LNCAP (cell line): ENCODE measurements at regions not wholly inside any gene's neighbourhood (a gene's known extent, or its start where the extent isn't known, plus 50 kb on each side); places are given as distances from the start of the nearest gene placed in this dataset.

Experiments used
- TF ChIP-seq, protein P1 (sequence below): fragments of 450-650 bp; IDR thresholded peaks from 2 replicates; pipeline ENCODE4 v1.5.1; 2017; ENCODE audit warnings: mild to moderate bottlenecking

DNA sequence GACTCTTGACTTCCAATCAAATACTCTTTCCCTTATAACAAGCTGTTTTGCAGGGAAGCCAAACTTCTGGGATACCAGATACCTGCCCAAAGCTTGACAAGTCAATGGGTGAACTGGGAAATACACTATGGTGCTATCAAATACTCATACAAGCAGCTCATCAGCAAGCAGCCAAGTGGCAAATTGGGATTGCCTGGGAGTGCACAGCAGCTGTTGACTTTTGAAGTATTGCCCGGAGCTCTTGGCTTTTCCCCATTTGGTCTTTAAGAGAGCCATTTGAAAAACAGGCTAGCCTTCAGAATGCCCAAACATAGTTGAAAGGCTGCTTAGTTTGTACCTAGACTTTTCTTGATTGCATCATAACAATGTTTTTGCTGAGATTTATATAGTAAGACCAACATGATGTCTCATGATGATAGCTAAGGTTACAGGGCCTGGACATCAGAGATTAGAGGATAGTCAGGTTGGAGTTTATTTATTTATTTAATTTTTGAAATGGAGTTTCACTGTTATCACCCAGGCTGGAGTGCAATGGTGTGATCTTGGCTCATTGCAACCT is 210.1 kb upstream of the ZNF608 start:
- TF ChIP-seq, protein P1, sequence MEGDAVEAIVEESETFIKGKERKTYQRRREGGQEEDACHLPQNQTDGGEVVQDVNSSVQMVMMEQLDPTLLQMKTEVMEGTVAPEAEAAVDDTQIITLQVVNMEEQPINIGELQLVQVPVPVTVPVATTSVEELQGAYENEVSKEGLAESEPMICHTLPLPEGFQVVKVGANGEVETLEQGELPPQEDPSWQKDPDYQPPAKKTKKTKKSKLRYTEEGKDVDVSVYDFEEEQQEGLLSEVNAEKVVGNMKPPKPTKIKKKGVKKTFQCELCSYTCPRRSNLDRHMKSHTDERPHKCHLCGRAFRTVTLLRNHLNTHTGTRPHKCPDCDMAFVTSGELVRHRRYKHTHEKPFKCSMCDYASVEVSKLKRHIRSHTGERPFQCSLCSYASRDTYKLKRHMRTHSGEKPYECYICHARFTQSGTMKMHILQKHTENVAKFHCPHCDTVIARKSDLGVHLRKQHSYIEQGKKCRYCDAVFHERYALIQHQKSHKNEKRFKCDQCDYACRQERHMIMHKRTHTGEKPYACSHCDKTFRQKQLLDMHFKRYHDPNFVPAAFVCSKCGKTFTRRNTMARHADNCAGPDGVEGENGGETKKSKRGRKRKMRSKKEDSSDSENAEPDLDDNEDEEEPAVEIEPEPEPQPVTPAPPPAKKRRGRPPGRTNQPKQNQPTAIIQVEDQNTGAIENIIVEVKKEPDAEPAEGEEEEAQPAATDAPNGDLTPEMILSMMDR = no peak

GRCh38 chr5:124957063-124957462 is 210.6 kb upstream of the ZNF608 start:
- TF ChIP-seq, protein P1 = no peak

DNA sequence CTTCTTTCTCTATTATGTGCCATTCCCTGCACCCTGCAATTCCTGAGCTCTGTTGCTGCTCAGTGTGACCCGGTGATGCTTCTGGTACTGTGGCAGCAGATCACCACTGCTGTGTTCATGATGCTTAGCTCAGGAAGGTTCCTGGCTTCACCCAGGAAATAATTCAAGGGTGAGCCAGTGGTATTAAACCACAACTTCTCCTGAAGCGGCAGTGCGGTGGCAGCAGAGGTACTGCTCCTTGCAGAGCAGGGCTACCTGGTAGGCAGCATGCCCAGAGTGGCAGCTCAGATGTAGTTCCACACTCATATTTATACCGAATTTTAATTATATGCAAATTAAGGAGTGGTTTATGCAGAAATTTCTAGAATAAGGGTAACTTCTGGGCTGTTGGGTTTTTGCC is 213.8 kb upstream of the ZNF608 start:
- TF ChIP-seq, protein P1 = no peak

DNA sequence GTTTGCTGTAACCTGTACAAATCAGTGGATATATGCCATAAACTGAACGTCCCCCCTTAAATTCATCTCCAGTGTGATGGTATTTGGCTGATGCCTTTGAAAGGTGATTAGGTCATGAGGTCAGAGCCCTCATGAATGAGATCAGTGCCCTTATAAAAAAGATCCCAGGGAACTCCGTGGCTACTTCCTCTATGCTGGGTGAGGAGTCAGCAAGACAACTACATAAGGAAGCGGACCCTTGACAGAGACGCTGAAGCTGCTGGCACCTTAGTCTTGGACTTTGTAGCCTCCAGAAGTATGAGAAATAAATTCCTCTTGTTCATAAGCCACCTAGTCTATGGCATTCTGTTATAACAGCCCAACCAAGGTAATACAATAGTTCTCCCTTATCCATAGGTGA is 215.1 kb upstream of the ZNF608 start:
- TF ChIP-seq, protein P1 = no peak

DNA sequence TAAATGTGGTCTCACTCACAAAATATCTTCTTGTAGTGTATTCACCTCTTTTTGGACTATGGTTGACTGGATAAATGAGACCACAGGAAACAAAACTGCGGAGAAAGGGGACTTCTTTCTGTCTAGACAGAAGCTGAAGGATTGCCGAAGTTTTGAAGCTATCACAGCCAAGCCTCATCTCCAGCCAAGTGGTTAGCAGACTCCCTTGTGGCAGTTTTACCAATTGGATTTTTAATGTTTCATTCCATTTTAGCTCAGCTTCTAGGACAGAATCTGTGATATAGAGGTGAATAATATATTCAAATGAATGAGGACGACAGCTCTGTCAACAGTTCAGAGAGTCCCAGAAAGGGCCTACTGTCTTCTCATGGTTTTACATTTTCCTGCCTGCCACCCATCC is 215.7 kb upstream of the ZNF608 start:
- TF ChIP-seq, protein P1 = no peak

- TF ChIP-seq, protein P1 = no peak
These were observed 216.3 kb upstream of the ZNF608 start for GRCh38 chr5:124962735-124963134.

- TF ChIP-seq, protein P1 = no peak
These were observed 216.9 kb upstream of the ZNF608 start for GRCh38 chr5:124963236-124963919.
